ENCODE measurements at regions not wholly inside any gene's neighbourhood (a gene's known extent, or its start where the extent isn't known, plus 50 kb on each side); places are given as distances from the start of the nearest gene placed in this dataset.

GRCh38 chr2:23248667-23249066 is 136.3 kb upstream of the KLHL29 start:
- TF ChIP-seq CTCF (IDR thresholded peaks at IDR 0.05): no peak
- Histone ChIP-seq H3K9me3 (ENCODE audit: control insufficient read depth, low read length) (no peaks in the 10 kb centered on the region), H3K4me1 (no peaks in the 10 kb centered on the region), H3K9ac (no peak overlapping the region), H3K4me2 (ENCODE audit: low read length) (no peak overlapping the region), H3K4me3 (ENCODE audit: low read depth, low read length) (no peak overlapping the region), H2AFZ (no peak overlapping the region), H3K36me3 (ENCODE audit: control insufficient read depth, insufficient read depth, low read length) (no peaks in the 10 kb centered on the region), H3K27me3 (ENCODE audit: control insufficient read depth, insufficient read depth, low read length) (no peaks in the 10 kb centered on the region), H3K27ac (no peak overlapping the region), H3K79me2 (no peaks in the 10 kb centered on the region)

GRCh38 chr2:23249348-23249747 is 135.6 kb upstream of the KLHL29 start:
- no peaks in the 10 kb centered on the region for H3K9me3 ChIP-seq (ENCODE audit: control insufficient read depth, low read length)
- no peaks in the 10 kb centered on the region for H3K36me3 ChIP-seq (ENCODE audit: control insufficient read depth, insufficient read depth, low read length)
- no peak overlapping the region for H2AFZ ChIP-seq
- H3K27ac ChIP-seq: no peak overlapping the region
- H3K9ac ChIP-seq: no peak overlapping the region
- H3K4me2 ChIP-seq (ENCODE audit: low read length): no peak overlapping the region
- no peaks in the 10 kb centered on the region for H3K79me2 ChIP-seq
- H3K4me1 ChIP-seq: no peaks in the 10 kb centered on the region
- TF ChIP-seq CTCF (IDR thresholded peaks at IDR 0.05): no peak
- H3K4me3 ChIP-seq (ENCODE audit: low read depth, low read length): no peak overlapping the region
- H3K27me3 ChIP-seq (ENCODE audit: control insufficient read depth, insufficient read depth, low read length): no peaks in the 10 kb centered on the region

- Histone ChIP-seq H3K4me3 (ENCODE audit: low read depth, low read length) (no peak overlapping the region), H3K9me3 (ENCODE audit: control insufficient read depth, low read length) (no peaks in the 10 kb centered on the region), H3K27me3 (ENCODE audit: control insufficient read depth, insufficient read depth, low read length) (no peaks in the 10 kb centered on the region), H3K36me3 (ENCODE audit: control insufficient read depth, insufficient read depth, low read length) (no peaks in the 10 kb centered on the region), H2AFZ (no peak overlapping the region), H3K9ac (no peak overlapping the region), H3K4me2 (ENCODE audit: low read length) (no peak overlapping the region), H3K79me2 (no peaks in the 10 kb centered on the region), H3K27ac (no peak overlapping the region), H3K4me1 (no peaks in the 10 kb centered on the region)
- no peak for TF ChIP-seq CTCF (IDR thresholded peaks at IDR 0.05)
These were observed 134.6 kb upstream of the KLHL29 start for GRCh38 chr2:23250371-23250770.

- H2AFZ ChIP-seq: no peak overlapping the region
- H3K4me3 ChIP-seq (ENCODE audit: low read depth, low read length): no peak overlapping the region
- H3K36me3 ChIP-seq (ENCODE audit: control insufficient read depth, insufficient read depth, low read length): no peaks in the 10 kb centered on the region
- no peak overlapping the region for H3K9ac ChIP-seq
- no peaks in the 10 kb centered on the region for H3K27me3 ChIP-seq (ENCODE audit: control insufficient read depth, insufficient read depth, low read length)
- H3K79me2 ChIP-seq: no peaks in the 10 kb centered on the region
- H3K4me2 ChIP-seq (ENCODE audit: low read length): no peak overlapping the region
- TF ChIP-seq CTCF (IDR thresholded peaks at IDR 0.05): no peak
- H3K9me3 ChIP-seq (ENCODE audit: control insufficient read depth, low read length): no peaks in the 10 kb centered on the region
- no peaks in the 10 kb centered on the region for H3K4me1 ChIP-seq
- H3K27ac ChIP-seq: no peak overlapping the region
These were observed 128.3 kb upstream of the KLHL29 start for GRCh38 chr2:23256643-23257042.

- Histone ChIP-seq H3K36me3 (ENCODE audit: control insufficient read depth, insufficient read depth, low read length) (no peaks in the 10 kb centered on the region), H3K4me2 (ENCODE audit: low read length) (no peak overlapping the region), H3K79me2 (no peaks in the 10 kb centered on the region), H3K9ac (no peak overlapping the region), H3K4me1 (no peaks in the 10 kb centered on the region), H2AFZ (no peak overlapping the region), H3K9me3 (ENCODE audit: control insufficient read depth, low read length) (no peaks in the 10 kb centered on the region), H3K4me3 (ENCODE audit: low read depth, low read length) (no peak overlapping the region), H3K27me3 (ENCODE audit: control insufficient read depth, insufficient read depth, low read length) (no peaks in the 10 kb centered on the region), H3K27ac (no peak overlapping the region)
- no peak for TF ChIP-seq CTCF (IDR thresholded peaks at IDR 0.05)
These were observed 124.4 kb upstream of the KLHL29 start for GRCh38 chr2:23260621-23261020.

All from parathyroid adenoma (tissue), 2 donors.